CD14-positive monocyte (primary cell): ENCODE measurements at regions not wholly inside any gene's neighbourhood (a gene's known extent, or its start where the extent isn't known, plus 50 kb on each side); places are given as distances from the start of the nearest gene placed in this dataset.

Experiments used
- DNase-seq, 3 donors: peaks; one replicate each; pipeline ENCODE4 v3.0.0-alpha.2; 2011 to 2022
- H2AFZ ChIP-seq: 2 replicates; pipeline ENCODE4 v1.6.0; 2012; ENCODE audit warnings: mild to moderate bottlenecking, low read depth, low read length, inconsistent platforms; ENCODE audit not compliant: insufficient read depth, poor library complexity, severe bottlenecking
- H3K27ac ChIP-seq, 2 donors: 1 replicate in 1 of 2; 2 replicates in 1 of 2; pipeline ENCODE4 v1.5.1; 2012 to 2013; ENCODE audit warnings: low read length in 2 of 2, control low read depth in 1 of 2, inconsistent platforms in 1 of 2, low read depth in 1 of 2, mild to moderate bottlenecking in 1 of 2
- H3K27me3 ChIP-seq, 2 donors: one replicate each; pipeline versions ENCODE4 v1.6.0 to v1.6.1; 2011 to 2013; ENCODE audit warnings: low read length in 2 of 2; ENCODE audit not compliant: control insufficient read depth in 2 of 2, insufficient read depth in 2 of 2
- H3K36me3 ChIP-seq, 2 donors: replicated peaks in 1 of 2; 1 replicate in 1 of 2; 2 replicates in 1 of 2; pipeline versions ENCODE4 v1.5.1 to v1.6.1; 2012 to 2013; ENCODE audit warnings: low read length in 2 of 2, control low read depth in 1 of 2, inconsistent platforms in 1 of 2, mild to moderate bottlenecking in 1 of 2; ENCODE audit not compliant: insufficient read depth in 2 of 2, control insufficient read depth in 1 of 2
- H3K4me1 ChIP-seq, 2 donors: 1 replicate in 1 of 2; 2 replicates in 1 of 2; pipeline versions ENCODE4 v1.5.1 to v1.6.1; 2012 to 2013; ENCODE audit warnings: low read length in 2 of 2, control low read depth in 1 of 2, inconsistent platforms in 1 of 2, mild to moderate bottlenecking in 1 of 2, moderate library complexity in 1 of 2; ENCODE audit not compliant: insufficient read depth in 2 of 2, control insufficient read depth in 1 of 2
- H3K4me2 ChIP-seq: replicated peaks from 2 replicates; pipeline ENCODE3; 2012; ENCODE audit warnings: low read length, moderate library complexity, mild to moderate bottlenecking; ENCODE audit not compliant: poor library complexity, severe bottlenecking; ENCODE audit errors: extremely low read depth
- H3K4me3 ChIP-seq, 3 experiments: fragments of 200-600 bp in 1 of 3; sonication (generic) in 1 of 3; replicated peaks in 1 of 3; 1 replicate in 2 of 3; 2 replicates in 1 of 3; pipeline ENCODE4 v1.5.1; 2011 to 2013; ENCODE audit warnings: low read length in 3 of 3, mild to moderate bottlenecking in 3 of 3, control low read depth in 2 of 3, low read depth in 2 of 3, inconsistent platforms in 1 of 3, moderate library complexity in 1 of 3
- H3K79me2 ChIP-seq: 2 replicates; pipeline ENCODE4 v1.6.0; 2012; ENCODE audit warnings: mild to moderate bottlenecking, control low read depth, inconsistent platforms, low read length, moderate library complexity; ENCODE audit not compliant: insufficient read depth
- H3K9ac ChIP-seq: 2 replicates; pipeline ENCODE4 v1.6.0; 2017; ENCODE audit warnings: low read length, mild to moderate bottlenecking; ENCODE audit not compliant: insufficient read depth, poor library complexity, severe bottlenecking
- H3K9me3 ChIP-seq, 2 donors: replicated peaks in 1 of 2; 1 replicate in 1 of 2; 2 replicates in 1 of 2; pipeline versions ENCODE4 v1.5.1 to v1.6.1; 2012 to 2013; ENCODE audit warnings: low read length in 2 of 2, control low read depth in 1 of 2; ENCODE audit not compliant: control insufficient read depth in 1 of 2, insufficient read depth in 1 of 2
- H4K20me1 ChIP-seq: 2 replicates; pipeline ENCODE4 v1.6.0; 2012; ENCODE audit warnings: mild to moderate bottlenecking, low read length, control low read depth, moderate library complexity; ENCODE audit not compliant: insufficient read depth
- H3K27ac Mint-ChIP-seq, 7 donors: one replicate each; pipeline ENCODE4 v1.8.0; 2020; ENCODE audit warnings: mild to moderate bottlenecking in 7 of 7, mixed read lengths in 7 of 7, moderate library complexity in 6 of 7, inconsistent platforms in 2 of 7
- H3K27me3 Mint-ChIP-seq, 3 donors: one replicate each; pipeline ENCODE4 v1.8.0; 2021 to 2022; ENCODE audit warnings: low read depth in 3 of 3, mild to moderate bottlenecking in 3 of 3, mixed read lengths in 3 of 3, moderate library complexity in 3 of 3, inconsistent platforms in 1 of 3
- H3K36me3 Mint-ChIP-seq, 2 donors: one replicate each; pipeline ENCODE4 v1.8.0; 2020; ENCODE audit warnings: mixed read lengths in 2 of 2, inconsistent platforms in 1 of 2, mild to moderate bottlenecking in 1 of 2
- H3K4me1 Mint-ChIP-seq: one replicate; pipeline ENCODE4 v1.8.0; 2020; ENCODE audit warnings: mild to moderate bottlenecking, mixed read lengths
- H3K4me3 Mint-ChIP-seq, 2 donors: one replicate each; pipeline ENCODE4 v1.8.0; 2020; ENCODE audit warnings: mild to moderate bottlenecking in 2 of 2, mixed read lengths in 2 of 2, moderate library complexity in 1 of 2
- H3K9me3 Mint-ChIP-seq, 7 donors: one replicate each; pipeline ENCODE4 v1.8.0; 2020 to 2022; ENCODE audit warnings: mixed read lengths in 7 of 7, mild to moderate bottlenecking in 6 of 7, moderate library complexity in 6 of 7, inconsistent platforms in 2 of 7
- CTCF ChIP-seq: fragments of 200-600 bp; IDR thresholded peaks from one replicate; pipeline ENCODE4 v1.8.0; 2022; ENCODE audit warnings: antibody characterized with exemption, mild to moderate bottlenecking
- WGBS: methylation state at CpG from one replicate; pipeline ENCODE4 v1.1.5; 2013; ENCODE audit warnings: missing lambda C conversion rate; ENCODE audit not compliant: insufficient coverage; 5-methylcytosine and 5-hydroxymethylcytosine counted together
- intact Hi-C, 2 donors: fragments of 100-400 bp; cut with micrococcal nuclease; formaldehyde crosslinking; loops; one replicate each; pipeline versions ENCODE4 v1.15.0 to v1.15.1; 2023

- Histone ChIP-seq H3K36me3 (no peaks in the 10 kb centered on the region), H3K9me3 (no peaks in the 10 kb centered on the region), H3K27ac (no peak overlapping the region), H4K20me1 (no peaks in the 10 kb centered on the region), H3K9ac (no peak overlapping the region), H3K4me3 (no peak overlapping the region), H3K27me3 (no peaks in the 10 kb centered on the region), H3K4me1 (peaks cover 29% of the 10 kb centered on the region in 2 donors), H3K79me2 (no peaks in the 10 kb centered on the region), H3K4me2 (no peak overlapping the region), H2AFZ (no peak overlapping the region)
- no peak for TF ChIP-seq CTCF
- Mint-ChIP-seq H3K4me1 (peaks cover 25% of the 10 kb centered on the region), H3K4me3 (no peak overlapping the region), H3K27me3 (peaks cover 0 to 3% (median 0%) of the 10 kb centered on the region in 3 donors), H3K9me3 (peaks cover 0 to 6% (median 0%) of the 10 kb centered on the region in 7 donors), H3K36me3 (no peaks in the 10 kb centered on the region), H3K27ac (no peak overlapping the region)
- no CpG with 5 or more reads among the region's 1 CpG for WGBS
- intact Hi-C loops: no loop called here
- no peak for DNase-seq
These were observed 137.9 kb upstream of the ZBTB20 start for GRCh38 chr3:115284980-115285379.

- no peak overlapping the region for H3K4me3 ChIP-seq
- Mint-ChIP-seq H3K4me1 (peaks cover 11% of the 10 kb centered on the region), H3K9me3 (peaks cover 0 to 6% (median 0%) of the 10 kb centered on the region in 7 donors), H3K36me3 (no peaks in the 10 kb centered on the region), H3K27me3 (peaks cover 0 to 5% (median 4%) of the 10 kb centered on the region in 3 donors), H3K27ac (no peak overlapping the region), H3K4me3 (no peak overlapping the region)
- no peaks in the 10 kb centered on the region for H3K36me3 ChIP-seq
- intact Hi-C loops: no loop called here
- H3K9me3 ChIP-seq: no peaks in the 10 kb centered on the region
- no peak for DNase-seq
- WGBS: no CpG with 5 or more reads among the region's 2 CpGs
- no peak overlapping the region for H3K4me2 ChIP-seq
- no peak overlapping the region for H2AFZ ChIP-seq
- no peak for TF ChIP-seq CTCF
- no peaks in the 10 kb centered on the region for H3K27me3 ChIP-seq
- no peaks in the 10 kb centered on the region for H3K79me2 ChIP-seq
- no peak overlapping the region for H3K27ac ChIP-seq
- H4K20me1 ChIP-seq: no peaks in the 10 kb centered on the region
- H3K4me1 ChIP-seq: peaks cover 12% of the 10 kb centered on the region in 2 donors
- H3K9ac ChIP-seq: no peak overlapping the region
These were observed 139.6 kb upstream of the ZBTB20 start for GRCh38 chr3:115286529-115287197.
